Liver (tissue), 8 donors: ENCODE measurements at regions not wholly inside any gene's neighbourhood (a gene's known extent, or its start where the extent isn't known, plus 50 kb on each side); places are given as distances from the start of the nearest gene placed in this dataset.

Source experiments
- DNase-seq: peaks from one replicate; pipeline ENCODE4 v3.0.0-alpha.2; 2017; ENCODE audit warnings: low spot score
- H3K27ac ChIP-seq, 2 donors: one replicate each; pipeline ENCODE4 v1.7.0; 2013; ENCODE audit warnings: inconsistent platforms in 2 of 2, low read length in 2 of 2, control low read depth in 1 of 2, low read depth in 1 of 2, mild to moderate bottlenecking in 1 of 2
- H3K27me3 ChIP-seq, 4 donors: one replicate each; pipeline versions ENCODE4 v1.6.1 to v1.7.0; 2013; ENCODE audit warnings: low read length in 3 of 4, inconsistent platforms in 1 of 4, mild to moderate bottlenecking in 1 of 4, moderate library complexity in 1 of 4; ENCODE audit not compliant: control insufficient read depth in 4 of 4, insufficient read depth in 4 of 4
- H3K36me3 ChIP-seq, 4 donors: one replicate each; pipeline versions ENCODE4 v1.6.1 to v1.7.0; 2013; ENCODE audit warnings: low read length in 3 of 4, mild to moderate bottlenecking in 3 of 4, low read depth in 1 of 4, moderate library complexity in 1 of 4; ENCODE audit not compliant: control insufficient read depth in 4 of 4, insufficient read depth in 3 of 4
- H3K4me1 ChIP-seq, 4 donors: one replicate each; pipeline versions ENCODE4 v1.6.1 to v1.7.0; 2013; ENCODE audit warnings: low read length in 3 of 4, mild to moderate bottlenecking in 3 of 4, moderate library complexity in 1 of 4; ENCODE audit not compliant: control insufficient read depth in 4 of 4, insufficient read depth in 4 of 4
- H3K4me3 ChIP-seq, 3 donors: one replicate each; pipeline versions ENCODE4 v1.6.1 to v1.7.0; 2013; ENCODE audit warnings: low read length in 3 of 3, control low read depth in 1 of 3, low read depth in 1 of 3, mild to moderate bottlenecking in 1 of 3
- H3K9ac ChIP-seq, 2 donors: one replicate each; pipeline ENCODE4 v1.7.0; 2013; ENCODE audit warnings: low read length in 2 of 2, mild to moderate bottlenecking in 2 of 2, moderate library complexity in 2 of 2, control low read depth in 1 of 2, low read depth in 1 of 2
- H3K9me3 ChIP-seq, 4 donors: one replicate each; pipeline versions ENCODE4 v1.6.1 to v1.7.0; 2013; ENCODE audit warnings: low read length in 3 of 4; ENCODE audit not compliant: control insufficient read depth in 4 of 4
- EGR1 ChIP-seq, 2 donors: IDR thresholded peaks; 2 replicates each; pipeline ENCODE4 v1.6.1; 2016 to 2018; ENCODE audit warnings: antibody characterized with exemption in 2 of 2, low read depth in 2 of 2
- FOXA1 ChIP-seq: IDR thresholded peaks from 2 replicates; pipeline ENCODE4 v1.6.1; 2016; ENCODE audit warnings: antibody characterized with exemption
- FOXA2 ChIP-seq: IDR thresholded peaks from 2 replicates; pipeline ENCODE4 v1.6.1; 2016; ENCODE audit warnings: antibody characterized with exemption
- GABPA ChIP-seq, 2 donors: IDR thresholded peaks in 1 of 2; conservative IDR thresholded peaks in 1 of 2; 2 replicates each; pipeline ENCODE4 v1.6.1; 2016; ENCODE audit warnings: antibody characterized with exemption in 2 of 2, mild to moderate bottlenecking in 1 of 2, moderate library complexity in 1 of 2
- HNF4A ChIP-seq, 2 donors: conservative IDR thresholded peaks; 2 replicates each; pipeline ENCODE4 v1.6.1; 2016; ENCODE audit warnings: antibody characterized with exemption in 2 of 2, mild to moderate bottlenecking in 2 of 2
- HNF4G ChIP-seq: IDR thresholded peaks from 2 replicates; pipeline ENCODE4 v1.6.1; 2016; ENCODE audit warnings: antibody characterized with exemption
- JUND ChIP-seq, 2 donors: IDR thresholded peaks; 2 replicates each; pipeline ENCODE4 v1.6.1; 2016; ENCODE audit warnings: antibody characterized with exemption in 2 of 2
- NR2F2 ChIP-seq: IDR thresholded peaks from 2 replicates; pipeline ENCODE4 v1.6.1; 2016; ENCODE audit warnings: antibody characterized with exemption
- RAD21 ChIP-seq, 2 donors: IDR thresholded peaks; 2 replicates each; pipeline ENCODE4 v1.6.1; 2016; ENCODE audit warnings: antibody characterized with exemption in 2 of 2, mild to moderate bottlenecking in 2 of 2
- RXRA ChIP-seq, 2 donors: IDR thresholded peaks; 2 replicates each; pipeline ENCODE4 v1.6.1; 2017 to 2018; ENCODE audit warnings: antibody characterized with exemption in 2 of 2, mild to moderate bottlenecking in 1 of 2
- SP1 ChIP-seq: IDR thresholded peaks from 2 replicates; pipeline ENCODE4 v1.6.1; 2018; ENCODE audit warnings: antibody characterized with exemption, mild to moderate bottlenecking
- YY1 ChIP-seq: IDR thresholded peaks from 2 replicates; pipeline ENCODE4 v1.6.1; 2016; ENCODE audit warnings: antibody characterized with exemption, mild to moderate bottlenecking
- WGBS: extraction: QIAGEN DNeasy Blood & Tissue Kit; methylation state at CpG from one replicate; pipeline ENCODE4 v1.1.7; 2013; 5-methylcytosine and 5-hydroxymethylcytosine counted together
- TF ChIP-seq, protein P1 (sequence below): IDR thresholded peaks from 2 replicates; pipeline ENCODE4 v1.6.1; 2016; ENCODE audit warnings: antibody characterized with exemption, mild to moderate bottlenecking
- TF ChIP-seq, protein P2 (sequence below): IDR thresholded peaks from 2 replicates; pipeline ENCODE4 v1.6.1; 2016; ENCODE audit warnings: antibody characterized with exemption
- TF ChIP-seq, protein P3 (sequence below): IDR thresholded peaks from 2 replicates; pipeline ENCODE4 v1.6.1; 2016; ENCODE audit warnings: antibody characterized with exemption
- TF ChIP-seq, protein P4 (sequence below): IDR thresholded peaks from 2 replicates; pipeline ENCODE4 v1.6.1; 2016; ENCODE audit warnings: antibody characterized with exemption
- TF ChIP-seq, protein P5 (sequence below): fragments of 150-350 bp; IDR thresholded peaks from 2 replicates; pipeline ENCODE4 v1.5.1; 2017; ENCODE audit warnings: improper control_type of control experiment, low read depth, low read length; ENCODE audit not compliant: missing input control
- donor health status: healthy.
- donor health status: healthy.
- donor health status: healthy.
- donor health status: healthy.
- donor health status: healthy.

DNA sequence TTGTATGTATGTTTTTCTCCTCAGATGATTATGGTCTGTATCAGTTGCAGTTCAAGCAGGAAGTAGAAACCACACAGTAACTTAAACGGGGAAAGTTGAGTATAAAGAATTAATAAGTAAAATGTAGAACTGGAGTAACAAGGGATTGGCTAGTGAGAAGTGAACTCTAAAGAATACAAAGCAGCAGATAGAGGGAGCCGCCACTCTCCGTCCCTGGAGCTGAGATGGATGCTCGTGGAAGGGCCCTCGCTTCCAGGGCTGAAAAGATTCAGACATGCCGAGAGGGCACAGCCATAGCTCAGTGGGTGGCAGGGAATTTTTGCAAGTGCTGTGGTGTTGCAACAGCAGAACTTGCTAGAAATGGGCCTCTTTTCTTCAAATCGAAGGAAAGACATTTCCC lies 155.8 kb downstream of the COL6A3 start (continued):
- TF ChIP-seq, protein P1, sequence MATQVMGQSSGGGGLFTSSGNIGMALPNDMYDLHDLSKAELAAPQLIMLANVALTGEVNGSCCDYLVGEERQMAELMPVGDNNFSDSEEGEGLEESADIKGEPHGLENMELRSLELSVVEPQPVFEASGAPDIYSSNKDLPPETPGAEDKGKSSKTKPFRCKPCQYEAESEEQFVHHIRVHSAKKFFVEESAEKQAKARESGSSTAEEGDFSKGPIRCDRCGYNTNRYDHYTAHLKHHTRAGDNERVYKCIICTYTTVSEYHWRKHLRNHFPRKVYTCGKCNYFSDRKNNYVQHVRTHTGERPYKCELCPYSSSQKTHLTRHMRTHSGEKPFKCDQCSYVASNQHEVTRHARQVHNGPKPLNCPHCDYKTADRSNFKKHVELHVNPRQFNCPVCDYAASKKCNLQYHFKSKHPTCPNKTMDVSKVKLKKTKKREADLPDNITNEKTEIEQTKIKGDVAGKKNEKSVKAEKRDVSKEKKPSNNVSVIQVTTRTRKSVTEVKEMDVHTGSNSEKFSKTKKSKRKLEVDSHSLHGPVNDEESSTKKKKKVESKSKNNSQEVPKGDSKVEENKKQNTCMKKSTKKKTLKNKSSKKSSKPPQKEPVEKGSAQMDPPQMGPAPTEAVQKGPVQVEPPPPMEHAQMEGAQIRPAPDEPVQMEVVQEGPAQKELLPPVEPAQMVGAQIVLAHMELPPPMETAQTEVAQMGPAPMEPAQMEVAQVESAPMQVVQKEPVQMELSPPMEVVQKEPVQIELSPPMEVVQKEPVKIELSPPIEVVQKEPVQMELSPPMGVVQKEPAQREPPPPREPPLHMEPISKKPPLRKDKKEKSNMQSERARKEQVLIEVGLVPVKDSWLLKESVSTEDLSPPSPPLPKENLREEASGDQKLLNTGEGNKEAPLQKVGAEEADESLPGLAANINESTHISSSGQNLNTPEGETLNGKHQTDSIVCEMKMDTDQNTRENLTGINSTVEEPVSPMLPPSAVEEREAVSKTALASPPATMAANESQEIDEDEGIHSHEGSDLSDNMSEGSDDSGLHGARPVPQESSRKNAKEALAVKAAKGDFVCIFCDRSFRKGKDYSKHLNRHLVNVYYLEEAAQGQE, result no peak
- TF ChIP-seq JUND (IDR thresholded peaks at IDR 0.05), result no peak
- TF ChIP-seq RAD21 (IDR thresholded peaks at IDR 0.05), result no peak

DNA sequence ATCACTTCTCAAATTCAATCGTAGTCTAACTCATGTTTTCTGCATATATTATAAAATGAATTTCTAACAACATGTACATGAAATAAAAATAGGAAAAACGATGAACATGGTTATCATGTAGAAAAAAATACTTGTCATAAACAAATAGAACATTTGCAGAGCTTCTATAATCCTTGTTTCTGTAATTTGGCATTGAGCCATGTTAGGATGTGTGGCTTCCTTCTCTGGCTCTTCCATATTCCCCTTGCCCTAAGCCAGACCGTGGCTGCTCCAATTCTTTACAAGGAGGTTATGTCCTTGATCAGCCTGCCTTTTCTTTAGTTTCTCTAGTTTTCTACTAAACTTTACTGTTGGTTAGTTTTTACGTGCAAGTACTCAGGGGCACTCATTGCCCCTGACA lies 155.3 kb downstream of the COL6A3 start:
- Histone ChIP-seq H3K9ac (no peak overlapping the region), H3K4me3 (no peak overlapping the region), H3K9me3 (no peaks in the 10 kb centered on the region), H3K27ac (no peak overlapping the region), H3K4me1 (no peaks in the 10 kb centered on the region), H3K27me3 (no peaks in the 10 kb centered on the region), H3K36me3 (no peaks in the 10 kb centered on the region)
- no peak for DNase-seq
- 73% methylated on average over 4 of the region's 4 CpGs for WGBS
- TF ChIP-seq RAD21 (IDR thresholded peaks at IDR 0.05) (no peak), RXRA (IDR thresholded peaks at IDR 0.05) (no peak), YY1 (no peak), SP1 (no peak)

DNA sequence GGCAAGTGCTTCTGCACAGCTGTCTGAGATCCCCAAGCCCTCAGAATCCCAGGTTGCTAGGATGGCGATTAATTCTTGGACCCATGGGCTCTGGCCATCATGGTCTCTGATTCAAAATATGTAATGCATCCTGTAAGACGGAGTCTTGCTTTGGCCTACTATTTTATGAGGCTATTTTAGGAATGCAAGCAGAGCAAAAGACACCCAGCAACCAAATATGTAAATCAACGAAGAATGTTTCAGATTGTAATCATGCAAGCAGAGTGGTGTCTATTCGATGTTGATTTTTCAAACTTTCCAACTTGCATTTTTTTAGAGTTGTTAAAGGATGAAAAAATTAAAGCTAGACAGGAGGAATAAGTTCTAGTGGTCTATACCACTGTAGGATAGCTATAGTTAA lies 154.8 kb downstream of the COL6A3 start:
- H3K4me1 ChIP-seq, result no peaks in the 10 kb centered on the region
- H3K27ac ChIP-seq, result no peak overlapping the region
- DNase-seq, result no peak
- no peak overlapping the region for H3K9ac ChIP-seq
- 86% methylated on average over 4 of the region's 4 CpGs for WGBS
- no peak overlapping the region for H3K4me3 ChIP-seq
- TF ChIP-seq, protein P2, sequence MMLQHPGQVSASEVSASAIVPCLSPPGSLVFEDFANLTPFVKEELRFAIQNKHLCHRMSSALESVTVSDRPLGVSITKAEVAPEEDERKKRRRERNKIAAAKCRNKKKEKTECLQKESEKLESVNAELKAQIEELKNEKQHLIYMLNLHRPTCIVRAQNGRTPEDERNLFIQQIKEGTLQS, result no peak
- TF ChIP-seq, protein P3, sequence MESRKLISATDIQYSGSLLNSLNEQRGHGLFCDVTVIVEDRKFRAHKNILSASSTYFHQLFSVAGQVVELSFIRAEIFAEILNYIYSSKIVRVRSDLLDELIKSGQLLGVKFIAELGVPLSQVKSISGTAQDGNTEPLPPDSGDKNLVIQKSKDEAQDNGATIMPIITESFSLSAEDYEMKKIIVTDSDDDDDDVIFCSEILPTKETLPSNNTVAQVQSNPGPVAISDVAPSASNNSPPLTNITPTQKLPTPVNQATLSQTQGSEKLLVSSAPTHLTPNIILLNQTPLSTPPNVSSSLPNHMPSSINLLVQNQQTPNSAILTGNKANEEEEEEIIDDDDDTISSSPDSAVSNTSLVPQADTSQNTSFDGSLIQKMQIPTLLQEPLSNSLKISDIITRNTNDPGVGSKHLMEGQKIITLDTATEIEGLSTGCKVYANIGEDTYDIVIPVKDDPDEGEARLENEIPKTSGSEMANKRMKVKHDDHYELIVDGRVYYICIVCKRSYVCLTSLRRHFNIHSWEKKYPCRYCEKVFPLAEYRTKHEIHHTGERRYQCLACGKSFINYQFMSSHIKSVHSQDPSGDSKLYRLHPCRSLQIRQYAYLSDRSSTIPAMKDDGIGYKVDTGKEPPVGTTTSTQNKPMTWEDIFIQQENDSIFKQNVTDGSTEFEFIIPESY, result no peak
- TF ChIP-seq GABPA (IDR thresholded peaks at IDR 0.05 in 1 of 2, conservative IDR thresholded peaks at IDR 0.05 in 1 of 2) (no peak), HNF4A (conservative IDR thresholded peaks at IDR 0.05) (no peak), YY1 (no peak), RAD21 (IDR thresholded peaks at IDR 0.05) (no peak), RXRA (IDR thresholded peaks at IDR 0.05) (no peak), HNF4G (no peak), SP1 (no peak), NR2F2 (no peak), JUND (IDR thresholded peaks at IDR 0.05) (no peak), FOXA1 (no peak), EGR1 (IDR thresholded peaks at IDR 0.05; ENCODE audit: low read depth in 2 of 2) (no peak), FOXA2 (no peak)
- TF ChIP-seq, protein P1, result no peak
- TF ChIP-seq, protein P4, sequence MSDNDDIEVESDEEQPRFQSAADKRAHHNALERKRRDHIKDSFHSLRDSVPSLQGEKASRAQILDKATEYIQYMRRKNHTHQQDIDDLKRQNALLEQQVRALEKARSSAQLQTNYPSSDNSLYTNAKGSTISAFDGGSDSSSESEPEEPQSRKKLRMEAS, result no peak
- TF ChIP-seq, protein P5, sequence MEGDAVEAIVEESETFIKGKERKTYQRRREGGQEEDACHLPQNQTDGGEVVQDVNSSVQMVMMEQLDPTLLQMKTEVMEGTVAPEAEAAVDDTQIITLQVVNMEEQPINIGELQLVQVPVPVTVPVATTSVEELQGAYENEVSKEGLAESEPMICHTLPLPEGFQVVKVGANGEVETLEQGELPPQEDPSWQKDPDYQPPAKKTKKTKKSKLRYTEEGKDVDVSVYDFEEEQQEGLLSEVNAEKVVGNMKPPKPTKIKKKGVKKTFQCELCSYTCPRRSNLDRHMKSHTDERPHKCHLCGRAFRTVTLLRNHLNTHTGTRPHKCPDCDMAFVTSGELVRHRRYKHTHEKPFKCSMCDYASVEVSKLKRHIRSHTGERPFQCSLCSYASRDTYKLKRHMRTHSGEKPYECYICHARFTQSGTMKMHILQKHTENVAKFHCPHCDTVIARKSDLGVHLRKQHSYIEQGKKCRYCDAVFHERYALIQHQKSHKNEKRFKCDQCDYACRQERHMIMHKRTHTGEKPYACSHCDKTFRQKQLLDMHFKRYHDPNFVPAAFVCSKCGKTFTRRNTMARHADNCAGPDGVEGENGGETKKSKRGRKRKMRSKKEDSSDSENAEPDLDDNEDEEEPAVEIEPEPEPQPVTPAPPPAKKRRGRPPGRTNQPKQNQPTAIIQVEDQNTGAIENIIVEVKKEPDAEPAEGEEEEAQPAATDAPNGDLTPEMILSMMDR, result no peak
- H3K27me3 ChIP-seq, result no peaks in the 10 kb centered on the region
- no peaks in the 10 kb centered on the region for H3K36me3 ChIP-seq
- no peaks in the 10 kb centered on the region for H3K9me3 ChIP-seq
